SK-N-SH treated with all-trans-retinoic acid at 6 μM for 48 hours (cell line): ENCODE measurements at regions not wholly inside any gene's neighbourhood (a gene's known extent, or its start where the extent isn't known, plus 50 kb on each side); places are given as distances from the start of the nearest gene placed in this dataset.

Experiments
- ARNTL ChIP-seq: fragments of 450-650 bp; formaldehyde crosslinking; IDR thresholded peaks from 2 replicates; pipeline ENCODE4 v1.5.0; 2020; ENCODE audit warnings: low read depth, mild to moderate bottlenecking, moderate library complexity, borderline replicate concordance
- CREB5 ChIP-seq: fragments of 250-450 bp; sonication (Bioruptor Pico); IDR thresholded peaks from 2 replicates; pipeline ENCODE4 v1.5.1; 2020; ENCODE audit warnings: low read depth, mild to moderate bottlenecking, moderate library complexity
- GLIS3 ChIP-seq: fragments of 250-450 bp; sonication (Bioruptor Pico); IDR thresholded peaks from 2 replicates; pipeline ENCODE4 v1.5.0; 2020; ENCODE audit warnings: mild to moderate bottlenecking, moderate library complexity
- OSR1 ChIP-seq: fragments of 250-450 bp; sonication (Bioruptor Pico); IDR thresholded peaks from 2 replicates; pipeline ENCODE4 v1.8.0; 2022; ENCODE audit warnings: moderate library complexity, mild to moderate bottlenecking, inconsistent platforms
- PATZ1 ChIP-seq: fragments of 250-450 bp; sonication (Bioruptor Pico); IDR thresholded peaks from 2 replicates; pipeline ENCODE4 v1.8.0; 2020; ENCODE audit warnings: mild to moderate bottlenecking, moderate library complexity, borderline replicate concordance
- POU6F1 ChIP-seq: fragments of 250-450 bp; sonication (Bioruptor Pico); IDR thresholded peaks from 2 replicates; pipeline ENCODE4 v1.8.0; 2021; ENCODE audit warnings: low read depth, mild to moderate bottlenecking, moderate library complexity, borderline replicate concordance
- RARB ChIP-seq: fragments of 250-450 bp; sonication (Bioruptor Pico); IDR thresholded peaks from 2 replicates; pipeline ENCODE4 v1.8.0; 2021; ENCODE audit warnings: mild to moderate bottlenecking, moderate library complexity
- ZC3H10 ChIP-seq: fragments of 250-450 bp; sonication (Bioruptor Pico); IDR thresholded peaks from 2 replicates; pipeline ENCODE4 v1.5.1; 2021; ENCODE audit warnings: mild to moderate bottlenecking, moderate library complexity
- ZFP30 ChIP-seq: fragments of 450-650 bp; formaldehyde crosslinking; IDR thresholded peaks from 2 replicates; pipeline ENCODE4 v1.5.0; 2022; ENCODE audit warnings: mild to moderate bottlenecking, moderate library complexity

DNA sequence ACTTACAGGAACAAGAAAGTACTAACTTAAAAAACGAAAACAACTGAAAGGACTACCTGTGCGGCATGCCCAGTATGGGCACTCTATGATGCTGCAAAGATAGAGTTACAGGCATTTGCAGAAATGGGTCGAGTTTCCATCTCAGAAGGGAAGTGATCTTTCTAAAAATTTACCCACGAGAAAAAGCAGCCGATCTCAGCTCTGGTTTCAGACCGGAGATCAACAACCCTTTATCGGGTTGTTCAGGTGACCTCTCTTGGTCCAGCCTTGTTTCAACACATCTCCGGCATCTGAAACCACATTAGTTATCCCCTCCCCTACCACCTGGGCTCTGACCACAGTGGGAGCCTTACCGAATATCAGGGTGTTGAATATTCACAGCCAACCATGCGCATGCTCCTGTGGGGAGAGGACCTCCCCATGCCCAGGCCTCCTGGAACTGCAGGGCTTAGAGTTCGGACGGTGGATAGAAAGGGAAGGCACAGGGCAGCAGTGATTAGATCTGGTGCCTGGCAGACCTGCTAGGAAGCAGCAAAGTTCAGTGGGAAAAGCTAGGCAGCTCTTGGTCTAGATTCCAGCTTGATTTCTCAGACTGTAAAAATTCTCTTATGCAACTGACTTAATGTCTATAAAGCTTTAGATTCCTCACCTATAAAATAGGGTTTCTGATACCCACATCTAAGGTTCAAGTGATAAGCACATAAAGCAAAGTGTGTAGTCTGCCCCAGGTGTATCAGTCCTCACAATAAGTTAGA, 906.0 kb downstream of the VRK1 start:
- TF ChIP-seq GLIS3 (CRISPR knock-in tag): no peak
- no peak for TF ChIP-seq OSR1 (CRISPR knock-in tag)
- no peak for TF ChIP-seq PATZ1 (CRISPR knock-in tag)
- TF ChIP-seq ARNTL (CRISPR knock-in tag): no peak
- TF ChIP-seq ZFP30: no peak
- no peak for TF ChIP-seq ZC3H10
- TF ChIP-seq POU6F1 (CRISPR knock-in tag): no peak
- TF ChIP-seq RARB (CRISPR knock-in tag): no peak
- no peak for TF ChIP-seq CREB5
